ENCODE measurements at regions not wholly inside any gene's neighbourhood (a gene's known extent, or its start where the extent isn't known, plus 50 kb on each side); places are given as distances from the start of the nearest gene placed in this dataset.

DNA sequence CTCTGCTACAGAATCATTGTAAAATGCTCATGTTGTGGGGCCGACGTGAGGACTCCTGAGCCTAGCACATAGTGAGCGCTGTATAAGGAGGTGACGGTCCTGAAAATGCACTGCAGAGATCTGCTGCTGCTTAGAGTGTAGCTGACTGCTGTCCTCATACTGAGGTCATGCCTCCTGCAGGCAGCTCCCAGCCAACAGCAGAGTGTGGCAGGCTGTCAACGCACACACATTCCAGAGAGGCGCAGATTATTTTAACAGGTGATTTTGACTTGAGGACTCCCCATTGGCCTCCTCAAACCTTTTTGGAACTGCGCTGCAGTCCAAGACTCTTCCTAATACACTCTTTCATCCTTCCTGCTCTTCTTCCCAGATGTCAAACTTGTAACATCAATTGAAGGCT is 119.8 kb upstream of the KCNJ6 start:
- DNase-seq (ENCODE audit: low read depth) = no peak
- TF ChIP-seq, protein P1, sequence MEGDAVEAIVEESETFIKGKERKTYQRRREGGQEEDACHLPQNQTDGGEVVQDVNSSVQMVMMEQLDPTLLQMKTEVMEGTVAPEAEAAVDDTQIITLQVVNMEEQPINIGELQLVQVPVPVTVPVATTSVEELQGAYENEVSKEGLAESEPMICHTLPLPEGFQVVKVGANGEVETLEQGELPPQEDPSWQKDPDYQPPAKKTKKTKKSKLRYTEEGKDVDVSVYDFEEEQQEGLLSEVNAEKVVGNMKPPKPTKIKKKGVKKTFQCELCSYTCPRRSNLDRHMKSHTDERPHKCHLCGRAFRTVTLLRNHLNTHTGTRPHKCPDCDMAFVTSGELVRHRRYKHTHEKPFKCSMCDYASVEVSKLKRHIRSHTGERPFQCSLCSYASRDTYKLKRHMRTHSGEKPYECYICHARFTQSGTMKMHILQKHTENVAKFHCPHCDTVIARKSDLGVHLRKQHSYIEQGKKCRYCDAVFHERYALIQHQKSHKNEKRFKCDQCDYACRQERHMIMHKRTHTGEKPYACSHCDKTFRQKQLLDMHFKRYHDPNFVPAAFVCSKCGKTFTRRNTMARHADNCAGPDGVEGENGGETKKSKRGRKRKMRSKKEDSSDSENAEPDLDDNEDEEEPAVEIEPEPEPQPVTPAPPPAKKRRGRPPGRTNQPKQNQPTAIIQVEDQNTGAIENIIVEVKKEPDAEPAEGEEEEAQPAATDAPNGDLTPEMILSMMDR (IDR thresholded peaks at IDR 0.05; ENCODE audit: insufficient read depth, low read length) = no peak

DNA sequence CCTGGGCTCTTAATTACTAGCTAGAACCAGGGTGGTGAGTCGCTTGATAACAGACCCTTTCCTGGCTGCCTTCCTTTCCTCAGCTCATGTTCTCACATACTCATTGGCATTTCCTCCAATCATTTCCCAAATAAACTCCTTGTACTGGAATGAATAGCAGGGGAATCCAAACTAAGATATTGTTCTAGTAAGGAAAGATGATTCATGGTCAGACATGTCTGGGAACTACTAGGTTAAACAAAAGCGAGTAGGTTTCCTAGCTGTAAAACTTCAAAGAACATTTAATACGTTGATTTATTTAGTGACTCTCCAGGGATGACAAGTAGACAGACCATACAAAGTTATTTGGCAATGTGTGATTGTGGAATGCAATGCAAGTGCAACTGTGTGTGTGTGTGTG is 121.2 kb upstream of the KCNJ6 start:
- DNase-seq (ENCODE audit: low read depth) = peak; percentile 5
- TF ChIP-seq, protein P1 (IDR thresholded peaks at IDR 0.05; ENCODE audit: insufficient read depth, low read length) = no peak
- H3K4me3 ChIP-seq (ENCODE audit: low read depth, low read length) = no peak overlapping the region

More for the DNA sequence above, 119.8 kb upstream of the KCNJ6 start:
- no peak overlapping the region for H3K4me3 ChIP-seq (ENCODE audit: low read depth, low read length)

DNA sequence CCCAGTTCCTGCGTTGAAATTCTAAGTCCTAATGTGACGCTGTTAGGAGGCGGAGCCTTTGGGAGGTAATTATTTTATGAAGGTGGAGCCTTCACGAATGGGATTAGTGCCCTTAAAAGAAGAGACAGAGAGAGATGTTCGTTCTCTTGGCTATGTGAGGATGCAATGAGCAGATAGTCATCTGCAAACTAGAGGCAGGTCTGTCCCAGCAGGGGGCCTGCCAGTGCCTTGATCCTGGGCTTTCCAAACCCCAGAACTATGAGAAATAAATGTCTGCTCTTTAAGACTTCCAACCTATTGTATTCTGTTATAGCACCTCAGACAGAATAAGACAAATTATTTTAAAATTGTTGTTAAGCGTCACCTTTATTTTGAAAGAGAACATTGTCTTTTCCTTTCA is 123.1 kb upstream of the KCNJ6 start:
- TF ChIP-seq, protein P1 (IDR thresholded peaks at IDR 0.05; ENCODE audit: insufficient read depth, low read length) = no peak
- no peak overlapping the region for H3K4me3 ChIP-seq (ENCODE audit: low read depth, low read length)
- no peak for DNase-seq (ENCODE audit: low read depth)

DNA sequence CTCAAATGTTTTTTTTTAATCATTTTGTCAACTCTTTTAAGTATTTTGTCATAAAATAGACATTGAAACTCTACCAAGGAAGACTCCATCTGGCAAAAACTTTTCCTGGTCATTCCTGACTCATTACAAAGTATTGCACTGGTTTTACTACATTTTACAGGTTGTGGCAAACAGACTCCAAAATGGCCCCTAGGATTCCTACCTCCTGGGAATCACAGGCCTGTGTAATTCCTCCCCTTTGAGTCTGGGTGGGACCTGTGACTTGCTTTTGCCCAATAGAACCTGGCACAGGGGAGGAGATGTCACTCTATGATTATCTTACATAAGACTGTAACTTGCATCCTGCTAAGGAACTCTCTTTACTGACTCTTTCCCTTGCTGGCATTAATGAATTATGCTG is 123.6 kb upstream of the KCNJ6 start:
- no peak for DNase-seq (ENCODE audit: low read depth)
- H3K4me3 ChIP-seq (ENCODE audit: low read depth, low read length) = no peak overlapping the region
- TF ChIP-seq, protein P1 (IDR thresholded peaks at IDR 0.05; ENCODE audit: insufficient read depth, low read length) = no peak

DNA sequence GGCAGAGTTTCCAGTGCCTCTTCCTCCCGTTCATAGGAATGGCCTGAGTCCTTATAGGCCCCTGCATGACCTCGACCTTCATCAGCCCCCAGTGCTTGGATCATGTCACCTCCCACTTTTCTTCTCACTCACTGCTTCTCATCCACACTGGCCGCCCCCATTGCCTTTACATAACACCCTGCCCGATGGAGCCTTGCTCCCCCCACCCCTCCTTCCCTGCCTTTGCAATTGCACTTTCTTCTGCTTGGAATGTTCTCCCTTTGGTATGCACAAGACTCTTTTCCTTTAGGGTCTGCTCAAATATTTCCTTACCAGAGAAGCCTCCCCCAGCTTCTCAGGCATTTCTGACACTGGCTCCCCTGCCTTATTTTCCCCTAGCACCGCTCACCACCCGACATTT is 125.2 kb upstream of the KCNJ6 start:
- H3K4me3 ChIP-seq (ENCODE audit: low read depth, low read length) = no peak overlapping the region
- no peak for DNase-seq (ENCODE audit: low read depth)
- TF ChIP-seq, protein P1 (IDR thresholded peaks at IDR 0.05; ENCODE audit: insufficient read depth, low read length) = no peak

DNA sequence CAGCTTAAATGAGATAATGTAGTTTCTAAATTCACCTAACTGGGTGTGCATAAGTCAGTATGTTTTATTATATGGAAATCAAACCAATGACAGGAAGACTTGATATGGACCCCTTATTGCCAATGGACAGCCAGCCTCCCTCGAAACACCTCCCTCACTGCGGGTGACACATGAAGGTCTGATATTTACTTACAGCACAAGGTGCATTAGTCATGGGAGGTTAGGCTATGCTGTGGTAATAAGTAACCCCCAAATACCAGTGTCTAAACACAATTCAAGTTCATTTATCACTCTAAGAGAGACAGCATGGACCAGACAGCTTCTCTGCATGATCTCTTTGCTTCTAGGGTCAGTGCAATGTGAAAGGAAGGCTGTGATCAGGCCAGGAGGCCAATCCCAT is 126.0 kb upstream of the KCNJ6 start:
- TF ChIP-seq, protein P1 (IDR thresholded peaks at IDR 0.05; ENCODE audit: insufficient read depth, low read length) = no peak
- H3K4me3 ChIP-seq (ENCODE audit: low read depth, low read length) = no peak overlapping the region
- DNase-seq (ENCODE audit: low read depth) = no peak

DNA sequence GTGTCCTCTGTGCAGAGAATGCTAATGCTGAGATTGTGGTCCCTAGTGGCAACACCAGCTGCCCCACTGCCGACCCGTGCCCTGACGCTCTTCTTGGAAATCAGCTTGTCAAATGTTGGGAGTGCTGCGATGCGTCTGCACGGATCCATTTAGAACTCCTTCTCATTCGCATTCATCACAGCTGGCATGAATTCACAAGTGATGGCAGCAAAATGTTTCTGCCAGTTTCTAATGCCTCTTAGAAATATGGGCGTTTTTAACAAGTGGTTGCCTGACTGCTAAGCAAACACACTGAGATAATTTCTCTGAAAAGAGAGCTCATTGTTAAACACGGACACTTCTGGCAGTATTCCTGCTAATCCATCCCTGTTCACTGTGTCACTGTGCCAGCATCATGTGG is 131.9 kb upstream of the KCNJ6 start:
- no peak overlapping the region for H3K4me3 ChIP-seq (ENCODE audit: low read depth, low read length)
- TF ChIP-seq, protein P1 (IDR thresholded peaks at IDR 0.05; ENCODE audit: insufficient read depth, low read length) = no peak
- no peak for DNase-seq (ENCODE audit: low read depth)
